GM21367 (cell line): ENCODE measurements at regions not wholly inside any gene's neighbourhood (a gene's known extent, or its start where the extent isn't known, plus 50 kb on each side); places are given as distances from the start of the nearest gene placed in this dataset.
"Not testable (repeated sequence)": the region's sequence is repeated elsewhere in the genome, so short reads cannot be mapped to it uniquely, and the experiment has no call there.

ENCODE experiments used
- ATAC-seq: cut with Tn5 transposase; IDR thresholded peaks from one replicate; pipeline ENCODE4 v1.9.1; 2021; ENCODE audit not compliant: unreplicated experiment

DNA sequence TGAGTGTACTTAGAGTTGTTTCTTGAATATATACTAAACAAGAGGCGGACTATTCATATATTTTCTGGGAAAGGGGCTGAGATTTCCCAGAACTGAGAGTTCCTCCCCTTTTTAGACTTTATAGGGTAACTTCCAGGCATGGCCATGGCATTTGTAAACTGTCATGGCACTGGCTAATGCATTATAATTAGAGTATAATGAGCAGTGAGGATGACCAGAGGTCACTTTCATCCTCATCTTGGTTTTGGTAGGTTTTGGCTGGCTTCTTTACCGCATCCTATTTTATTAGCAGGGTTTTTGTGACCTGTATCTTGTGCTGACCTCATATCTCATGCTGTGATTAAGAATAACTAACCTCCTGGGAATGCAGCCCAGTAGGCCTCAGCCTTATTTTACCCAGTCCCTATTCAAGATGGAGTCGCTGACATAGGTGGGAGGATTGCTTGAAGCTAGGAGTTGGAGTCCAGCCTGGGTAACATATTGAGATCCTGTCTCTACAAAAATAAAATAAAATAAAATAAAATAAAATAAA lies 91.4 kb downstream of the MOBP start:
- ATAC-seq, result no peak

DNA sequence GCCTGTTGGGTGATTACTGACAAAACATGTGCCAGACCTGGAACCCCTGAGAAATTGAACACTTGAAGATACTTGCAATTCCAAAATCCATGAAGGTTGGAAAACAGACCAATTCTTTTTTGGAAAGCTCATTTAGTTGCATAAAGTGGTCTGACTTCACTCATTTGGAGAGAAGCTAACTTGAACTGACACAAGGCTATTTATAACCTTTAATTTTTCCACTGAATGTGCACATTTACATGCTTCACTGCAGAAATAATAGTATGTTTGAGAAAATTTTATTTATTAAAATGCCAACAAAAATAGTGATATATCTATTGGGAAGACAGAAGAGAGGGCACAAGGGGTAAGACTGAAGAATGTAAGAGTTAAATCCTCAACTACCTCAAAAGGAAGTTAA lies 92.1 kb downstream of the MOBP start:
- ATAC-seq, result no peak

DNA sequence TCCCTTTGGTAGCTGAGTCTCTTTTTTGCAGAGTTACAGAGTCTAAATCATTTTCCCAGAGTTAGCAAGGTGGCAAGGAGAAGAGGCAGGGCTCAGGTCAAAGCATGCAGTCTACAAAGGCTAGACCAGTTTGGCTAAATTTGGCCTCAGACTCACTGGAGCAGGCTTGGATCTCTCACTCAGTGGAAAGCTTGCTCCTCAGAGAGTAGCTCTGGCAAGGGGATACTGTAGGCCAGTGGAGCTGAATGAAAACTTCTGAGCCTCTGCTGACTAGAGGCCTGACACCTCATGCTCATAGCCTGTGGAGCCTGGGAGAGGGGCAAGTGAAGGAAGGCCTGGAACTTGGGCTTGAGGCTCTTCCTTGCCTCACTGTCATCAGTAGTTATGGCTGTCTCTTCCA lies 101.0 kb downstream of the MOBP start:
- no peak for ATAC-seq

DNA sequence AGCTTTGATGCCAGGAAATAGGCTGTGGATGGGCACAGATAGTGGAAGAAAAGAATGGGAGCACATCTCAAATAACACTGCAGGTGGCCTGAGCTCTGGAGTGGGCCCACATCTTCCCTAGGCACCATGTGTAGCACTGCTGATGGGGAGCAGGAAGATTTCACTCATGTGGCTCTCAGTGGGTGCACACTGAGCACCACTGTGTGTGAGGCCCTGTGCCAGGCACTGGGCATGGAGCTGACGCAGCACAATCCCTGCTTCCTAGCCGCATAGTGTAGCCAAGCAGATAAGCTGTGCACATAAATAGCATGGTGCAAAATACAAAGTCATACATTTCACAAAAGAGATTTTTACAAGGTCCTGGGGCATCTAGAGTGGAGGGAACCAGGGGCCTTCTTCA lies 101.6 kb downstream of the MOBP start:
- ATAC-seq, result no peak

DNA sequence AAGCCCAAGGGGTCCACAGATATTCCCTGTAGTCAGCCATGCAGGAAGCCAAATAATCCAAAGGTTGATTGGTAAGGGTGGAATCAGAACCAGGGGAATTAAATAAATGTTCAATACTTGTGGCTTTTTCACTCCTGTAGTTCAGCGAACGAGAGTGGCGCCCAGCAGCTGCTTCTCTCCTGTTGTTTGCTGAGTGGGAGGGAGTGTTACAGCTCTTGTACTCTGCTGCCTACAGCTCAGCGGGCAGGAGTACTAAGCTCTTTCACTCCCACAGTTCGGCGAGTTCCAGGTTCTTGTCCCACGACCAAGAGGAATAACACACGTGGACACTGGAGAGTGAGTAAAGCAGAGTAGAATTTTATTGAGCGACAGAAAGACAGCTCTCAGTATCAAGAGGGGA lies 105.9 kb downstream of the MOBP start:
- ATAC-seq, result no peak

DNA sequence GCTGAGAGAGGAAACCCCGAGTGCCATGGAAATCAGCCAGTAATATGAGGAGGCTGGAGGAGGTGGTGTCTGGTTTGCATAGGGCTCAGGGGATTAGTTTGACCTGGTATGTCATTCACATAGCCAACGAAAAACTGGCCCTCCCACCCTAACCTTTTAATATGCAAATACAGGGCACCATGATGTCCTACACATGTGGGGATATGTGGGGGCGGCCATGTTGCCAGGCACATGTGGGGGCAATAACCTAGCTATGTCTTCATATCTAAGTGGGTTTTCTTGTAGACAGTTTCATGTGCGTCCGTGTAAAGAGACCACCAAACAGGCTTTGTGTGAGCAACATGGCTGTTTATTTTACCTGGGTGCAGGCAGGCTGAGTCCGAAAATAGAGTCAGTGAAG lies 110.1 kb downstream of the MOBP start:
- no peak for ATAC-seq

DNA sequence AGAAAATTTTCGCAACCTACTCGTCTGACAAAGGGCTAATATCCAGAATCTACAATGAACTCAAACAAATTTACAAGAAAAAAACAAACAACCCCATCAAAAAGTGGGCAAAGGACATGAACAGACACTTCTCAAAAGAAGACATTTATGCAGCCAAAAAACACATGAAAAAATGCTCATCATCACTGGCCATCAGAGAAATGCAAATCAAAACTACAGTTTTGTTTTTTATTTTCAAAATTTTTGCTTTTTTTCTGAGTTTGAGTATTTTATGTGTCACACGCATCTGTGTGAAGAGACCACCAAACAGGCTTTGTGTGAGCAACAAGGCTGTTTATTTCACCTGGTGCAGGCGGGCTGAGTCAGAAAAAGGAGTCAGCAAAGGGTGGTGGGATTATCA lies 118.7 kb downstream of the MOBP start:
- ATAC-seq, result not testable (repeated sequence)

DNA sequence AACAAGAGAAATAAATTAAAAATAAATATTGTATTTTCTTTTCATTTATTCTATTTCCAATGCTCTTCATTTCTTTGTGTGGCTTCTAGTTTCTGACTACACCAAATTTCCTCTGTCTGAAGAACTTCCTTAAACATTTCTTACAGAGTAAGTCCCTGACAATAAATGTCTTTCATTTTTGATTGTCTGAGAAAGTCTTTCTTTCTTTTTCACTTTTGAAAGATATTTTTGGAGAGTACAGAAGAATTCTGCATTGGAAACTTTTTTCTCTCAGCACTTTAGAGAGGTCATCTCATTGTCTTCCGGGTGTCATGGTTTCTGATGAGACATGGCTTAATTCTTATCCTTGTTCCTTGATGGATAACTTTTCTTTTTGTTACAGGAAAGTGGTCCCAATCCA lies 119.6 kb downstream of the MOBP start:
- no peak for ATAC-seq

DNA sequence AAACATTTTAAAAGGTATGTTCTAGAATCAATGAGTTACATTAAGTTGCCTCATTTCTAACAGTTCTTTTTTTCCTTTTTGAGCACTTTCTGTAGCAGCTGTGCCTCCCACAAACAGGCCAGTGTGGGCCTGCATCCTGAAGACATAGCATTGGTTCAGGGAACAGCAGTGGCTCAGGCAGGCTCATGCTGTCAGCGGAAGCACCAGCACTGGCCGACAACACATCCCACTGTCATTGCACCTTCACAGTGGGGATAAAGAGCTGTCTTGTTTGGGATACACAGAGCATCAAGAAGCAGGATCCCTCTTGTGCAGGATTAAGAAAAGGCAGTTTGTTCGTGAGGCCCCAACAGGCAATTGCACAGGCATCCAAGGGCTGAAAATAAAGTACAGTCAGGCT lies 123.3 kb downstream of the MOBP start:
- ATAC-seq, result no peak

DNA sequence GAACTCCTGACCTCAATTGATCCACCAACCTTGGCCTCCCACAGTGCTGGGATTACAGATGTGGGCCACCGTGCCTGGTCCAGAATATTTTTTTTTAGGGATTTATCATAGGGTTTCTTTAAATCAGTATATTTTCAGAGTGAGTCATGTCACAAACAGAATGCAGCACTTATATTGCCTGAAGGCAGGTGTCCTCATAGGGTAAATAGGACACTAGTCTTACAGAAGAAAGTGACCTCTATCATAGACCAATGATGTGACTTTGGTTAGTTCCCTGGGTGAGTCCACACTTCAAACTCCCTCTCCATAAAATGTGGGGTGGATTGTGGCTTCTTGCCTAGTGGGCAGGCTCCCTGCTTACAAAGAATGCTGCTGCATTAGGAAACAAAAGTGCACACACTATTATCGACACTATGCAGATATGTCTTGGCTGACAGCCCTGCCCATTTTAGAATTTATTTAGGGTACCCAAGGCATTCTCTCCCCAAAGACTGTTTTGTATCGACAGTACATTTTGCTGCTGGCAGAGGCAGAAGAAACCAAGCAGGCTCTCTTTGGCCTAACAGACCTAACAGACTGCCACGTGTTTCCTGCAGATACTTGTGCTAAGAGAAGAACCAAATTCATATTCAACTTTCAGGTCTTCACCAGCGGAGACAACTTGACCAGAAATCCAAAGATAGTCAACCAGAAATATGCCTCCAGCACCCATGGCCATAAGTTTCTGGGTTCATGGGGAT lies 125.0 kb downstream of the MOBP start:
- no peak for ATAC-seq

DNA sequence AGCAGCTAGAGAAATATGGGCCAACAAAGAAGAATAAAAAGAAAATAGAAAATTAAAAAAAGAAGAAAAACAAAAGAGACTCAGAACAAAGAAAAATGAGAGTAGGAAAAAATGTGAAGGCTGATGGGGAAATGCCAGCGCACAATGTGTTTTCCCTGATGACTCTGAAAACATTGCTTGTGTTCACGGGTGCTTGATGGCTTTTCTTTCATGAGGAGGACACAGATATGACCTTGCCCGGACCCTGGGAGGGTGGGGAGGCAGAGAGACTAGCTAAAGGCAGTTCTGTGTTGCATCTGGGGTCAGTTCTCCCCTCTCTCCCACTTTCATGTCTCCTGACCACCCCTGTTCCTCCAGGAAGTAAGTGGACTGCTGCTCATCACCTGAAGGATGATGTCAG lies 125.9 kb downstream of the MOBP start:
- ATAC-seq, result no peak

DNA sequence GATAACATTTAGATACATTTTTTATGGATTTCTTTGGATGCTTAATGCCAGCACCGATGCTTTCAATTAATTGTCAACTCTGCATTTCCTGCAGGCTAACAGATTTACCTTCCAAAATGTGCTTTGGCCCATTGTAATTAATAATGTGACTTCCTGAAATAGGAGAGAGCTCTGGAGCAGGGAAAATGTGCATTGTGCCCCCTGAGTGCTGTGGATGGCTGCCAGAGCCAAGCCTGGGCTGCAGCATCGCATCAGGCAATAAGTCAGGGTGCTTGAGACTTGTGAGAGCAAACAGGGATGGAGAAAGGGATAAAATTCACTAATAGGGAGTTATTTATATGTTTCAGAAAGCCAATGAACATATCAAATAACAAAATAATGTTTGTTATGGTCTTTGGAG lies 133.8 kb downstream of the MOBP start:
- no peak for ATAC-seq

DNA sequence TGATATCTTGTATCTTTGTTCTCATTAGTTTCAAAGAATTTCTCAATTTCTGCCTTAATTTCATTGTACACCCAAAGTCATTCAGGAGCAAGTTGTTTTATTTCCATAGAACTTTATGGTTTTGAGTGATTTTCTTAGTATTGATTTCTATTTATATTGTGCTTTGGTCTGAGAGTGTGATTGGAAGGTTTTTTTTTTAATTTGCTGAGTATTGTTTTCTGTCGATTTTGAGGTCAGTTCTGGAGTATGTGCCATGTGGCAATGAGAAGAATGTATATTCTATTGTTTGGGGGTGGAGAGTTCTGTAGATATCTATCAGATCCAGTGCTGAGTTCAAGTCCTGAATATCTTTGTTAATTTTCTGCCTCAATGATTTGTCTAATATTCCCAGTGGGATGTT lies 138.4 kb downstream of the MOBP start:
- no peak for ATAC-seq

DNA sequence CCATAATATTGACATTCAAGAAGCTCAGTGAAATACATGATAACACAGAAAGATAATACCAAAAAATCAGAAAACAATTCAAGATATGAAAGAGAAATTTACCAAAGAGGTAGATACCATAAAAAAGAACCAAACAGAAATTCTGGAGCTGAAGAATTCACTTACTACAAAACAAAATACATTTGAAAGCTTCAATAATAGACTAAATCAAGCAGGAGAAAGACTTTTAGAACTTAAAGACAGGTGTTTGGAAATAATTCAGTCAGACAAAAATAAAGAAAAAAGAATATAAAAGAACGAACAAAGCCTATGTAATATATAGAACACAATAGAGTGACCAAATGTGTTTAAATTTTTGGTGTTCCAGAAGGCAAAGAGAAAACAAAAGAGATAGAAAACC lies 158.7 kb downstream of the MOBP start:
- no peak for ATAC-seq

DNA sequence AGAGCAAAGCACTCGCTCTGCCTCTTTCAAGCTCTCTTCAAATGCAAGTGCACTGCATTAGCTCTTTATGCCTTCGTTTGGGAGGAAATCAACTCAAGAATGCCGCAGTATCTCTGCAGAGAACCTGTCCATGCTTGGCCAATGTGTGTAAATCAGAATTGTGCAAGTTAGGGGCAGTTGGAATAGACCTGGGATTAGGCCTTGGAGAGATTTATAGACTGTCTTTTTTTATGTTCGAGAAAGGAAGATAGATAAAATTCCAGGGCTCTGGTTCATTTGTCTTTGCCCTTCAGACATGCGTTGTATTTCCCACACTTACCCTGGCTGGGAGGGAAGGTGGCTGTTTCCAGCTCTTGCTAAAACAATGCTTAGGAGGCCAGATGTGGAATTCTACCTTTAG lies 163.7 kb downstream of the MOBP start:
- ATAC-seq, result no peak

DNA sequence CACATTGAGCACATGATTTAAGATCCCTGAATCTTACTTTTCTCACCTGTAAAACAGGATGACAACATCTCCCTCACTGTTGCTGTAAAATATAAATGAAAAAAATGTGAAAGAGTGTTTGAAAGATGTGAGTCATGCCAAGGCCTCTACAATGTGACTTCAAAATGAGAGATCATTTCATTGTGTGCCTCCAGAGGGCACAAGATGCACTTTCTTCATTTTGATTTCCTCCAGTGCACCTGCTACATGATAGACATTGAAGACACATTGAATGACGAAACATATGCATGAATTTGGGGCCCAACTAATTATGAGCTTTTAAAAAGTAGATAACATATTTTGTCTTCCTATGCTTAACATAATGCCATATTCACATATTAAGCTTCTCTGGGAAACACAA lies 170.3 kb downstream of the MOBP start:
- no peak for ATAC-seq

DNA sequence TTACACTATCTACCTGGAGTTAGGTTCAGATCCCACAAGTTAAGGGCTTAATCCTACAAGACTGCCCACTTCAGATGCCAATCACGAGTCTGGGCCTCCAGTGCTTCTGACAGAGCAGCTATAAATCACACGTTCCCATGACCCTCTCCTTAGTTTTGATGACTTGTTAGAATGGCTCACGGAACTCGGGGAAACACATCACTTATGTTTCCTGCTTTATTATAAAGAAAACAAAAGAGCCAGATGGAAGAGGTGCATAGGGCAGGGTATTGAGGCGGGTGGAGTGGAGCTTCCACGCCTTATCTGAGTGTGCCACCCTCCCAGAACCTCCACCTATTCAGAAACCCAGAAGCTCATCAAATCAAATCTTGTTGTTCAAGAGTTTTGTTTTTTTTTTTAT lies 170.8 kb downstream of the MOBP start:
- no peak for ATAC-seq

DNA sequence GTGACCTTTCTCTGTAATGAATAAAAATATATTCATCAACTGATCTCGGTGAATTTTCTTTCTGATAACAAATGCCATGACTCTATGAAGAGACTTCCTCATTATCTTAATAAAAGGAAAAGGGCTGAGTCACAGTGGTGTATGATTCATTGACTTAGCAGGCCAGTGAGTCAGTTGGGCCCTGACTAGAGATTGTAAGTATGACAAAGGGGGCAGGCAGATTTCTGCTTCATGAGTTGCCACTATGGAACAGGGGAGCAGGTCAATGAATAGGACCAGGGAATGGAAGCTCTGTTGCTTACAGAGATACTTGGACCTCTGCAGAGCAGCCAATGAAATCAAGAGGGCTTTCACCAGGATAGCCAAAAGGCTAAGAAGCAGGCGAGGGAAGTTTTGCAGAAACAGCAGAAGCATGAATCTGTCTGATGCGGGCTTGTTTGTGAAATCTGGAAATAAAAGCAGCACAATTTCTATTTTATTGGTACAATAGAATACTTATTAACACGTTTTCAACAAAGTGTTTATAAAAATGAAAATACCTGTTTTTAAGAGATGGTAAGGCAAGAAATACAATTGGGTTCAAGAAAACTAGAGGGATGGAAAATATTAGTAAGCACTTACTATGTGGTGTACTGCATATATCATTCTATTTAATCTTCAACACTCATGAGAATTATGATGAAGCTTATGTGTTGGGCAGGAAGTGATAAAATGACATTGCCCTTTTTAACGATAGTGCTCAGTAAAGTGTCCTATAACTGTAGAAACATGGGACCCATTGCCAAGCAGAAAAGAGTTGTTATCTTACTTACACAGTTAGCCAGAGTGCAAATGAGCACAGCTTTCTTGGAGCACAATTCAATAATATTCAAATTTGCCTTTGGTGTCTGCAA lies 169.8 kb upstream of the MYRIP start:
- ATAC-seq, result no peak

DNA sequence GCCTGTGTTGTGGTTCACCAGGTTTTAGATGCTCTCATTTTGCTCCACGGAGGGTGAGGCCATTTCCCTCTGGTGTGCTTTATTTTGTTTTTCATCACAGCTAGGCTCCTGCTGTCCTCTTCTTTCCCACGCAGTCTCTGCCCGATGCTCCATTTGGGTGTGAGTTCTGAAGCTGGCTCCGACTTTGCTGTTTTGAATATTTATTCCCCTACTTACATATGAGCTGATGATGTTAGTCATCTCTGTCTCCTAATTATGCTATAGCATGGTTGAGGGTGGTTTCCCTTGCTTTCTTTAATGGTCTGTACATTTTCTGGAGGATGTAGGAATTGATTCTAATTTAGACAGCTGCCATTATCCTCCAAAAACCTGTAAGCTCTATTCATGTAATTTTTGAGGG lies 168.1 kb upstream of the MYRIP start:
- no peak for ATAC-seq

DNA sequence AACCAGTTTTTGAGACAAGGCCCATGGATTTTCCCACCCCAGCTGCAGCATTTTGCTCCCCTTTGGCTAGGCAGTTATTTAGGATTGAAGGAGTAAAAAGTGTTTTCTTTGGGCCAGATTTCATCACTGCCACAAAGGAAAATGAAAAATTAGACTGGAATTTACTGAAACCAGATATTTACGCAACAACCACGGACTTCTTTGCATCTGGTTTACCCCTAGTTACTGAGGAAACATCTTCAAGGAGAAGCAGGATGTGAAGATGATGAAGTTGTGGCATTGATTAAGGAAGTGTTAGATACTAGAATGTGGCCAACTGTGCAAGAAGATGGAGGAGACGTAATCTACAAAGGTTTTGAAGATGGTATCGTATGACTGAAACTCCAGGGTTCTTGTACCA lies 165.2 kb upstream of the MYRIP start:
- ATAC-seq, result no peak

DNA sequence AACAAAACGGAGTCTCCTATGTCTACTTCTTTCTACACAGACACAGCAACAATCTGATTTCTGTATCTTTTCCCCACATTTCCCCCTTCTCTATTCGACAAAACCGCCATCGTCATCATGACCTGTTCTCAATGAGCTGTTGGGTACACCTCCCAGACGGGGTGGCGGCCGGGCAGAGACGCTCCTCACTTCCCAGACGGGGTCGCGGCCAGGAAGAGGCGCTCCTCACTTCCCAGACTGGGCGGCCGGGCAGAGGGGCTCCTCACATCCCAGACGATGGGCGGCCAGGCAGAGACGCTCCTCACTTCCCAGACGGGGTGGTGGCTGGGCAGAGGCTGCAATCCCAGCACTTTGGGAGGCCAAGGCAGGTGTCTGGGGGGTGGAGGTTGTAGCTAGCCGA lies 158.2 kb upstream of the MYRIP start:
- ATAC-seq, result not testable (repeated sequence)

DNA sequence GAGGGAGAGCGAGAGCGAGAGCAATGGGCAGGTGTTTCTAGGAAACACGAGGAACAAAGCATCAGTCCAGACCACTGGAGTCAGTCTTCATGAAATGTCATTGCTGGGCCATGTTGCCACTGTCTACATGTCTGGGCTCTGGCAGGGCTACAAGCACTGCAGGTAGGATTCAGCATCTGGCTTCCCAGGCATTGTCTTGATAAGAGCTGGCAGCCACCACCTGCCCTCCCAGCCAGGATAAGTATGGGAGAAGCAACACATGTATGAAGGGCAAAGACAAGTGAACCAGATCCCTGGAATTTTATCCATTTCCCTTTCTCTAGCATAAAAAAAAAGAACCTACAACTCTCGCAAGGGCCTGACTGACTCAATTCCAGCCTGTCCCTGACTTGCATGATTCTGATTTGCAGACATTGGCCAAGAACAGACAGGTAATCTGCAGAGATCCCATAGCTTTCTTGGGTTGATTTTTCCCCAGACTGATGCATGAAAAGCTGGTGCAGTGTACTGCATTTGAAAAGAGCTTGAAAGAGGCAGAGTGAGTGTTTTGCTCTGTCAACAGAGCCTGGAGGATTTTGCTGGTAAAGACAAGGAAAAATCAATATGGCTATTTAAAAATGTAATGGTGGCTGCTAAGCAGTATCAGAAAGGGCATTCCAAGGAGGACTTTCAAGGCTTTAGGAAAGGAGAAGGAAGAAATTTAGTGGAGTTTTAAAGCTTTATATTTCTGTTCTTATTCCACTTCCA lies 157.2 kb upstream of the MYRIP start:
- ATAC-seq, result no peak
